ENCODE measurements at regions not wholly inside any gene's neighbourhood (a gene's known extent, or its start where the extent isn't known, plus 50 kb on each side); places are given as distances from the start of the nearest gene placed in this dataset.

- no peaks in the 10 kb centered on the region for H3K9me3 Mint-ChIP-seq (ENCODE audit: insufficient read depth)
- H3K27ac Mint-ChIP-seq, result no peak overlapping the region
- Histone ChIP-seq H4K20me1 (ENCODE audit: control insufficient read depth, insufficient read depth, low read length, poor library complexity, severe bottlenecking) (no peaks in the 10 kb centered on the region), H3K27me3 (replicated peaks in 1 of 4; ENCODE audit: control extremely low read depth in 1 of 4, control insufficient read depth in 3 of 4, insufficient read depth in 4 of 4, low read length in 3 of 4) (no peaks in the 10 kb centered on the region), H3K79me2 (ENCODE audit: control insufficient read depth, insufficient read depth, low read length) (no peaks in the 10 kb centered on the region), H2AFZ (ENCODE audit: insufficient read depth, low read depth, low read length, poor library complexity, severe bottlenecking) (no peak overlapping the region), H3K9me3 (ENCODE audit: control extremely low read depth in 1 of 3, control insufficient read depth in 2 of 3, insufficient read depth in 1 of 3, low read length in 2 of 3) (peaks cover 0 to 3% (median 0%) of the 10 kb centered on the region in 3 donors), H3K9ac (ENCODE audit: low read length) (no peak overlapping the region), H3K4me2 (replicated peaks; ENCODE audit: low read depth, low read length, poor library complexity, severe bottlenecking) (no peak overlapping the region), H3K36me3 (replicated peaks in 1 of 2; ENCODE audit: control extremely low read depth in 1 of 2, control insufficient read depth in 1 of 2, extremely low read depth in 1 of 2, insufficient read depth in 2 of 2, low read length in 1 of 2) (no peaks in the 10 kb centered on the region), H3K4me1 (ENCODE audit: control insufficient read depth in 2 of 2, insufficient read depth in 2 of 2, low read length in 2 of 2) (no peaks in the 10 kb centered on the region), H3K4me3 (ENCODE audit: control extremely low read depth in 1 of 5, extremely low read depth in 1 of 5, insufficient read depth in 1 of 5, low read depth in 2 of 5, low read length in 4 of 5) (no peak overlapping the region), H3K27ac (ENCODE audit: low read length in 2 of 2) (no peak overlapping the region)
- no CpG with 5 or more reads among the region's 1 CpG for WGBS (ENCODE audit: insufficient coverage)
- no peaks in the 10 kb centered on the region for H3K27me3 Mint-ChIP-seq
- ATAC-seq (ENCODE audit: low read depth), result no peak
- ChIA-PET POLR2A (no interaction called here), CTCF (no interaction called here)
- TF ChIP-seq CTCF (IDR thresholded peaks at IDR 0.05), result no peak
- no peak for TF ChIP-seq EZH2 (IDR thresholded peaks at IDR 0.05; ENCODE audit: borderline replicate concordance, insufficient read depth, low read depth, low read length, poor library complexity, severe bottlenecking)
- H3K4me3 Mint-ChIP-seq, result no peak overlapping the region
- DNase-seq, result no peak
- intact Hi-C loops (cut with micrococcal nuclease), result no loop called here
- H3K4me1 Mint-ChIP-seq, result no peaks in the 10 kb centered on the region
Observed at GRCh38 chr2:106975641-106976040, 89.7 kb upstream of the ST6GAL2 start.

GRCh38 chr2:106976548-106976947 is 90.6 kb upstream of the ST6GAL2 start:
- ATAC-seq (ENCODE audit: low read depth), result no peak
- Histone ChIP-seq H3K4me3 (ENCODE audit: control extremely low read depth in 1 of 5, extremely low read depth in 1 of 5, insufficient read depth in 1 of 5, low read depth in 2 of 5, low read length in 4 of 5) (no peak overlapping the region), H3K9ac (ENCODE audit: low read length) (no peak overlapping the region), H3K79me2 (ENCODE audit: control insufficient read depth, insufficient read depth, low read length) (no peaks in the 10 kb centered on the region), H3K27ac (ENCODE audit: low read length in 2 of 2) (no peak overlapping the region), H3K4me2 (replicated peaks; ENCODE audit: low read depth, low read length, poor library complexity, severe bottlenecking) (no peak overlapping the region), H2AFZ (ENCODE audit: insufficient read depth, low read depth, low read length, poor library complexity, severe bottlenecking) (no peak overlapping the region), H3K4me1 (ENCODE audit: control insufficient read depth in 2 of 2, insufficient read depth in 2 of 2, low read length in 2 of 2) (no peaks in the 10 kb centered on the region), H4K20me1 (ENCODE audit: control insufficient read depth, insufficient read depth, low read length, poor library complexity, severe bottlenecking) (no peaks in the 10 kb centered on the region), H3K36me3 (replicated peaks in 1 of 2; ENCODE audit: control extremely low read depth in 1 of 2, control insufficient read depth in 1 of 2, extremely low read depth in 1 of 2, insufficient read depth in 2 of 2, low read length in 1 of 2) (no peaks in the 10 kb centered on the region), H3K27me3 (replicated peaks in 1 of 4; ENCODE audit: control extremely low read depth in 1 of 4, control insufficient read depth in 3 of 4, insufficient read depth in 4 of 4, low read length in 3 of 4) (no peaks in the 10 kb centered on the region), H3K9me3 (ENCODE audit: control extremely low read depth in 1 of 3, control insufficient read depth in 2 of 3, insufficient read depth in 1 of 3, low read length in 2 of 3) (peaks cover 0 to 3% (median 0%) of the 10 kb centered on the region in 3 donors)
- no peaks in the 10 kb centered on the region for H3K4me1 Mint-ChIP-seq
- ChIA-PET POLR2A (no interaction called here), CTCF (no interaction called here)
- TF ChIP-seq CTCF (IDR thresholded peaks at IDR 0.05), result no peak
- no peak for TF ChIP-seq EZH2 (IDR thresholded peaks at IDR 0.05; ENCODE audit: borderline replicate concordance, insufficient read depth, low read depth, low read length, poor library complexity, severe bottlenecking)
- H3K4me3 Mint-ChIP-seq, result no peak overlapping the region
- intact Hi-C loops (cut with micrococcal nuclease), result no loop called here
- WGBS (ENCODE audit: insufficient coverage), result 82% methylated on average over 5 of the region's 6 CpGs
- no peak overlapping the region for H3K27ac Mint-ChIP-seq
- no peak for DNase-seq
- H3K27me3 Mint-ChIP-seq, result no peaks in the 10 kb centered on the region
- H3K9me3 Mint-ChIP-seq (ENCODE audit: insufficient read depth), result no peaks in the 10 kb centered on the region

All from B cell (primary cell).